ENCODE measurements at regions not wholly inside any gene's neighbourhood (a gene's known extent, or its start where the extent isn't known, plus 50 kb on each side); places are given as distances from the start of the nearest gene placed in this dataset.
"Not testable (repeated sequence)": the region's sequence is repeated elsewhere in the genome, so short reads cannot be mapped to it uniquely, and the experiment has no call there.

DNA sequence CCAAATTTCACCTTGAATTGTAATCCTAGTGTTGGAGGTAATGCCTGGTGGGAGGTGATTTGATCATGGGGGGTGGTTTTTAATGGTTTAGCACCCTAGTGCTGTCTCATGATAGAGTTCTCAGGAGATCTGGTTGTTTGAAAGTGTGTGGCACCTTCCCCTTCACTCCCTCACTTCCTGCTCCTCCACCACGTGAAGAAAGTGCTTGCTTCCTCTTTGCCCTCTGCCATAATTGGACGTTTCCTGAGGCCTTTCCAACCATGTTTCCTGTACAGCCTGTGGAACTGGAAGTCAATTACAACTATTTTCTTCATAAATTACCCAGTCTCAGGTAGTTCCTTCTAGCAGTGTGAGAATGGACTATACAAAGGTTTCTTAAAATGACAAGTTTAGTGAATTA lies 251.8 kb upstream of the NETO1 start:
- Histone ChIP-seq H3K27me3 (ENCODE audit: control insufficient read depth, insufficient read depth, low read length) (no peaks in the 10 kb centered on the region), H3K4me3 (ENCODE audit: low read length) (no peak overlapping the region), H3K4me1 (ENCODE audit: control insufficient read depth, insufficient read depth, low read length) (no peaks in the 10 kb centered on the region), H3K9me3 (ENCODE audit: control insufficient read depth, insufficient read depth, low read length) (no peaks in the 10 kb centered on the region), H3K36me3 (ENCODE audit: control insufficient read depth, insufficient read depth, low read length) (no peaks in the 10 kb centered on the region), H3K27ac (ENCODE audit: low read length) (no peak overlapping the region)
- Mint-ChIP-seq H3K27ac (no peak overlapping the region), H3K9me3 (peaks cover 11 to 14% of the 10 kb centered on the region in 2 donors), H3K4me1 (no peaks in the 10 kb centered on the region), H3K4me3 (no peak overlapping the region), H3K36me3 (no peaks in the 10 kb centered on the region), H3K27me3 (ENCODE audit: low read depth in 2 of 2) (no peaks in the 10 kb centered on the region)
- TF ChIP-seq, protein P1, sequence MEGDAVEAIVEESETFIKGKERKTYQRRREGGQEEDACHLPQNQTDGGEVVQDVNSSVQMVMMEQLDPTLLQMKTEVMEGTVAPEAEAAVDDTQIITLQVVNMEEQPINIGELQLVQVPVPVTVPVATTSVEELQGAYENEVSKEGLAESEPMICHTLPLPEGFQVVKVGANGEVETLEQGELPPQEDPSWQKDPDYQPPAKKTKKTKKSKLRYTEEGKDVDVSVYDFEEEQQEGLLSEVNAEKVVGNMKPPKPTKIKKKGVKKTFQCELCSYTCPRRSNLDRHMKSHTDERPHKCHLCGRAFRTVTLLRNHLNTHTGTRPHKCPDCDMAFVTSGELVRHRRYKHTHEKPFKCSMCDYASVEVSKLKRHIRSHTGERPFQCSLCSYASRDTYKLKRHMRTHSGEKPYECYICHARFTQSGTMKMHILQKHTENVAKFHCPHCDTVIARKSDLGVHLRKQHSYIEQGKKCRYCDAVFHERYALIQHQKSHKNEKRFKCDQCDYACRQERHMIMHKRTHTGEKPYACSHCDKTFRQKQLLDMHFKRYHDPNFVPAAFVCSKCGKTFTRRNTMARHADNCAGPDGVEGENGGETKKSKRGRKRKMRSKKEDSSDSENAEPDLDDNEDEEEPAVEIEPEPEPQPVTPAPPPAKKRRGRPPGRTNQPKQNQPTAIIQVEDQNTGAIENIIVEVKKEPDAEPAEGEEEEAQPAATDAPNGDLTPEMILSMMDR (IDR thresholded peaks at IDR 0.05), result no peak
- DNase-seq (no peak), ATAC-seq (no peak)
- WGBS (ENCODE audit: insufficient coverage), result 5% methylated on average over 2 of the region's 2 CpGs
- intact Hi-C loops (cut with micrococcal nuclease), result no loop called here

DNA sequence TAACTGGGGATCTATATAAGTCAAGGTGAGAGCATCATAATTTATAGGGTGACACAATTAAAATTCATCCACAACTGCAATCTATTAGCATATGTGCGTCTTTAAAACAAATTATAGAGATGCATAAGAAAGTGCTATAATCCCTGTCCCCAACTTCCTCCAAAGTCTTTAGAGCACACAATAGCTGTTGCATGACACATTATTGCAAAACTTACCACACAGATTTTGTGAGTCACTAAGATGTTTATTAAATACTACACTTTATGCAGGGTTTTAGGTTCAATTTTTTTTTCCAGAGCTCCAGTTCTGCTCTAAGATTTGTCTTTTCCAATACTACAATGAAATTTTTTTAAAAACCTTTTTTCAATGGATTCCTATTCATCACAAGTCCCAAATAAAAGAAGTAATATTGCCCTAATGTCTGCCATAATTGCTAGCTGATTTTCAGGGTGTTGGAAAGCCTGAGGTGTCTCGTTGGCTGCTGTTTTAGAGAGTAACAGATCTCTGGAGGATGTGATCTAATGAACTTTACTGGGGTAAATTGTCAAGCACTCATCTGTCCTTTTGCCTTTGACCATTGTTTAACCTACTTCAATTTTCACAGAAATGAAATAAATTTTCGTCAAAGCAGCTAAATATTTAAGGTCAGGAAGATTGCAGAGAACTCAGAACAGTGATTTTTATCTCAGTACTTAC lies 250.5 kb upstream of the NETO1 start:
- ATAC-seq (no peak), DNase-seq (no peak)
- Mint-ChIP-seq H3K27ac (no peak overlapping the region), H3K4me1 (no peaks in the 10 kb centered on the region), H3K27me3 (ENCODE audit: low read depth in 2 of 2) (no peaks in the 10 kb centered on the region), H3K4me3 (no peak overlapping the region), H3K36me3 (no peaks in the 10 kb centered on the region), H3K9me3 (peaks cover 12 to 16% of the 10 kb centered on the region in 2 donors)
- H3K9me3 ChIP-seq (ENCODE audit: control insufficient read depth, insufficient read depth, low read length), result no peaks in the 10 kb centered on the region
- H3K36me3 ChIP-seq (ENCODE audit: control insufficient read depth, insufficient read depth, low read length), result no peaks in the 10 kb centered on the region
- H3K27me3 ChIP-seq (ENCODE audit: control insufficient read depth, insufficient read depth, low read length), result no peaks in the 10 kb centered on the region
- WGBS (ENCODE audit: insufficient coverage), result 82% methylated on average over 2 of the region's 3 CpGs
- H3K27ac ChIP-seq (ENCODE audit: low read length), result no peak overlapping the region
- TF ChIP-seq, protein P1 (IDR thresholded peaks at IDR 0.05), result no peak
- H3K4me3 ChIP-seq (ENCODE audit: low read length), result no peak overlapping the region
- H3K4me1 ChIP-seq (ENCODE audit: control insufficient read depth, insufficient read depth, low read length), result no peaks in the 10 kb centered on the region
- intact Hi-C loops (cut with micrococcal nuclease), result no loop called here

DNA sequence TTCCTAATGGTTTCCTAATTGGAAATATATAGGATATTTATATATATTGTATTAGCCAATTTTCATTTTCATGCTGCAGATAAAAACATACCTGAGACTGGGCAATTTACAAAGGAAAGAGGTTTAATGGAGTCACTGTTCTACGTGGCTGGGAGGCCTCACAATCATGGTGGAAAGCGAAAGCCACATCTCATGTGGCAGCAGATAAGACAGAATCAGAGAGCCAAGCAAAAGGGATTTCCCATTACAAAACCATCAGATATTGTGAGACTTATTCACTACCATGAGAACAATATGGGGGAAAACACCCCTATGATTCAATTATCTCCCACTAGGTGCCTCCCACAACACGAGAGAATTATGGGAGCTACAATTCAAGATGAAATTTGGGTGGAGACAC lies 242.5 kb upstream of the NETO1 start:
- H3K4me1 Mint-ChIP-seq, result no peaks in the 10 kb centered on the region
- no peak overlapping the region for H3K4me3 Mint-ChIP-seq
- H3K27ac ChIP-seq (ENCODE audit: low read length), result no peak overlapping the region
- H3K36me3 Mint-ChIP-seq, result no peaks in the 10 kb centered on the region
- H3K4me3 ChIP-seq (ENCODE audit: low read length), result no peak overlapping the region
- 73% methylated on average over 3 of the region's 3 CpGs for WGBS (ENCODE audit: insufficient coverage)
- ATAC-seq (no peak), DNase-seq (no peak)
- peaks cover 18 to 20% of the 10 kb centered on the region in 2 donors for H3K9me3 Mint-ChIP-seq
- H3K27ac Mint-ChIP-seq, result no peak overlapping the region
- H3K27me3 Mint-ChIP-seq (ENCODE audit: low read depth in 2 of 2), result no peaks in the 10 kb centered on the region
- H3K36me3 ChIP-seq (ENCODE audit: control insufficient read depth, insufficient read depth, low read length), result no peaks in the 10 kb centered on the region
- H3K4me1 ChIP-seq (ENCODE audit: control insufficient read depth, insufficient read depth, low read length), result no peaks in the 10 kb centered on the region
- intact Hi-C loops (cut with micrococcal nuclease), result no loop called here
- no peaks in the 10 kb centered on the region for H3K9me3 ChIP-seq (ENCODE audit: control insufficient read depth, insufficient read depth, low read length)
- TF ChIP-seq, protein P1 (IDR thresholded peaks at IDR 0.05), result no peak
- no peaks in the 10 kb centered on the region for H3K27me3 ChIP-seq (ENCODE audit: control insufficient read depth, insufficient read depth, low read length)

DNA sequence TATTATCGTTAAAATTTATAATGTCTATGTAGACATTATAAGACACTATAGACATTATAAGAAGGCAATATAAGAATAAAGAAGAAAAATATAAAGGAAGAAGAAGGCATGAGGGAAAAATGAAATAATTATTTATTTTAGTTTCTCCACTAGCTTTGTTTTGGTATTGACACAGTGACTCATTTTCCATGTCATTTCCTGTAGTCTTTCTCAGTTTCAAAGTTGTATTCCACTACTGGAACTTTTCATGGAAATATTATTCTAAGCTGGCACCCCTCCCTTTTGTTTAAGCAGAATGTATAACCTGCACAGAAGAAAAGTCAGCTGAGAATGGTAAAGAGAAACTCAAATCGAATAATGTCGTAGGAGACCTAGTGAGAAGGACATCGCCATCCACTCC lies 234.2 kb upstream of the NETO1 start:
- no peaks in the 10 kb centered on the region for H3K27me3 ChIP-seq (ENCODE audit: control insufficient read depth, insufficient read depth, low read length)
- DNase-seq (no peak), ATAC-seq (no peak)
- Mint-ChIP-seq H3K36me3 (no peaks in the 10 kb centered on the region), H3K27me3 (ENCODE audit: low read depth in 2 of 2) (no peaks in the 10 kb centered on the region), H3K9me3 (peaks cover 4 to 16% of the 10 kb centered on the region in 2 donors), H3K27ac (no peak overlapping the region), H3K4me3 (no peak overlapping the region), H3K4me1 (no peaks in the 10 kb centered on the region)
- H3K9me3 ChIP-seq (ENCODE audit: control insufficient read depth, insufficient read depth, low read length), result no peaks in the 10 kb centered on the region
- 94% methylated on average over 3 of the region's 4 CpGs for WGBS (ENCODE audit: insufficient coverage)
- H3K27ac ChIP-seq (ENCODE audit: low read length), result no peak overlapping the region
- no peaks in the 10 kb centered on the region for H3K4me1 ChIP-seq (ENCODE audit: control insufficient read depth, insufficient read depth, low read length)
- H3K36me3 ChIP-seq (ENCODE audit: control insufficient read depth, insufficient read depth, low read length), result no peaks in the 10 kb centered on the region
- intact Hi-C loops (cut with micrococcal nuclease), result no loop called here
- TF ChIP-seq, protein P1 (IDR thresholded peaks at IDR 0.05), result no peak
- no peak overlapping the region for H3K4me3 ChIP-seq (ENCODE audit: low read length)

DNA sequence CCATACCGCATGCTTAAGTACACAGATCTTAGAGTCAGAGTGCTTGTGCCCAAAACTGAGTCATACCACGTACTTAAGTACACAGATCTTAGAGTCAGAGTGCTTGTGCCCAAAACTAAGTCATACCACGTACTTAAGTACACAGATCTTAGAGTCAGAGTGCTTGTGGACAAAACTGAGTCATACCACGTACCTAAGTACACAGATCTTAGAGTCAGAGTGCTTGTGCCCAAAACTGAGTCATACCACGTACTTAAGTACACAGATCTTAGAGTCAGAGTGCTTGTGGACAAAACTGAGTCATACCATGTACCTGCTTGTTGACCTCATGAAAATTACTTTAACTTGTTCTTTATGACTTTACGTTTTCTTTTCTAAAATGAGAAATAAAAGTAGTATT lies 233.7 kb upstream of the NETO1 start:
- intact Hi-C loops (cut with micrococcal nuclease); H3K4me3 ChIP-seq (ENCODE audit: low read length); H3K9me3 ChIP-seq (ENCODE audit: control insufficient read depth, insufficient read depth, low read length); H3K27ac Mint-ChIP-seq; H3K36me3 ChIP-seq (ENCODE audit: control insufficient read depth, insufficient read depth, low read length); H3K27ac ChIP-seq (ENCODE audit: low read length); H3K4me1 Mint-ChIP-seq; H3K27me3 ChIP-seq (ENCODE audit: control insufficient read depth, insufficient read depth, low read length); ATAC-seq; H3K27me3 Mint-ChIP-seq (ENCODE audit: low read depth in 2 of 2); DNase-seq; H3K36me3 Mint-ChIP-seq; H3K4me3 Mint-ChIP-seq; H3K4me1 ChIP-seq (ENCODE audit: control insufficient read depth, insufficient read depth, low read length): not testable (repeated sequence)
- WGBS (ENCODE audit: insufficient coverage), result 83% methylated on average over 5 of the region's 6 CpGs
- H3K9me3 Mint-ChIP-seq, result peaks cover 4 to 21% of the 10 kb centered on the region in 2 donors
